Testis (tissue), 2 donors: ENCODE measurements at regions not wholly inside any gene's neighbourhood (a gene's known extent, or its start where the extent isn't known, plus 50 kb on each side); places are given as distances from the start of the nearest gene placed in this dataset.
"Not testable (repeated sequence)": the region's sequence is repeated elsewhere in the genome, so short reads cannot be mapped to it uniquely, and the experiment has no call there.

Experiments
- DNase-seq: peaks from one replicate; pipeline ENCODE4 v3.0.0-alpha.2; 2019
- H3K27ac ChIP-seq, 2 donors: fragments of 200-600 bp; sonication (generic); one replicate each; pipeline ENCODE4 v1.5.1; 2019
- H3K27me3 ChIP-seq: fragments of 200-600 bp; sonication (generic); one replicate; pipeline ENCODE4 v1.5.1; 2019
- H3K36me3 ChIP-seq: fragments of 200-600 bp; sonication (generic); one replicate; pipeline ENCODE4 v1.5.1; 2017; ENCODE audit warnings: low read depth; ENCODE audit errors: missing control alignments
- H3K4me1 ChIP-seq: fragments of 200-600 bp; sonication (generic); one replicate; pipeline ENCODE4 v1.5.1; 2019
- H3K4me3 ChIP-seq, 2 donors: fragments of 200-600 bp; sonication (generic); one replicate each; pipeline ENCODE4 v1.5.1; 2017 to 2019
- H3K9me3 ChIP-seq: fragments of 200-600 bp; sonication (generic); one replicate; pipeline ENCODE4 v1.5.1; 2017
- POLR2A ChIP-seq: fragments of 450-650 bp; IDR thresholded peaks from one replicate; pipeline ENCODE4 v1.6.1; 2017; ENCODE audit warnings: antibody characterized with exemption, mild to moderate bottlenecking, moderate library complexity
- WGBS, 2 donors: methylation state at CpG; one replicate each; pipeline ENCODE4 v1.1.5; 2018; 5-methylcytosine and 5-hydroxymethylcytosine counted together
- intact Hi-C: fragments of 100-400 bp; cut with DNase I; formaldehyde crosslinking; loops from one replicate; pipeline ENCODE4 v1.15.1; 2023; ENCODE audit warnings: low total_unique reads
- TF ChIP-seq, protein P1 (sequence below), 3 experiments: fragments of 450-650 bp in 2 of 3; fragments of 200-600 bp in 1 of 3; sonication (generic) in 1 of 3; IDR thresholded peaks; one replicate each; pipeline ENCODE4 v1.5.1; 2016 to 2019; ENCODE audit warnings: antibody characterized with exemption in 3 of 3, mild to moderate bottlenecking in 2 of 3, moderate library complexity in 1 of 3

DNA sequence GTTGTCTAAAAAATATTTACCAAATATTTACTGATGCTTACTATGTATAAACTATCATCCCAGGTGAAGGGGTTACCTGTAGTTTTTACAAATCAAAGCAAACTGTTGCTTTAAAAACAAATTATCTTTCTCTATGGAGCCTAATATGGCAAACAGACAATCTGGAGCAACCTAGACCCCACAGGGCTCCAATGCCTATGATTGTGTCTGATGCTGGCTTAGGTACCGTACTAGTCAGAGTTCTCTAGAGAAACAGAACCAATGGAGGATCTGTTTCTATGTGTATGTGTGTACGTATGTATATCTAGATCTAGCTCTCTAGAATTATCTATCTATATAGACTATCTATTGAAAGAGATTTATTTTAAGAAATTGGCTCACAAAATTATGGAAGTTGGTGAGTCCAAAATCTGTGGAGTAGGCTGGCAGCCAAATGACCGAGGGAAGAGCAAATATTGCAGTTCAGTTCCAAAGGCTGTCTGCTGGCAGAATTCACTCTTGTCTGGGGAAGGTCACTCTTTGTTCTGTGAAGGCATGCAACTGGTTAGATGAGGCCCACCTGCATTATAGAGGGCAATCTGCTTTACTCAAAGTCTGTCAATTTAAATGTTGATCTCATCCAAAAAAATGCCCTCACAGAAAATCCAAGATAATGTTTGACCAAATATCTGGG is 127.1 kb upstream of the ENPEP start:
- 78 to 86% methylated on average over 3 of the region's 3 CpGs for WGBS, 2 donors
- intact Hi-C loops = no loop called here

DNA sequence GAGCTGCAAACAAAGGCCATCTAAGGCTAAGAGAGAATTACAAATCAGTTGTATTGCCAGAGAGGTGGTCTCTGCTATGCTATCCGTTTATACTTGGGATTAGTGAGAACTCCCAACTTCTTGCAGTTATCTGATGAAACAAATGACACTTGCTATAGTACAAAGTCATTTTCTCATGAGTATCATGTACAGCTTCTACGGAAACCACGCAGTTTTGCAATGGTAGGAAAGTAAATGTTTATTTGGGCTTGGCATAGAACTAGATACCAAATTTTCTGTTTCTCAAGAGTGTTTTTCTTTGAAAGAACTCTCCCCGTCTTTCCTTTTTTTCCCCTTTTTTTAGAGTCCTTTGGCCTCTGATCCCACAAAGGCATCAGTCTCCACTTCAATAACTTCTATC is 128.2 kb upstream of the ENPEP start:
- 85 to 86% methylated on average over 4 of the region's 4 CpGs for WGBS, 2 donors
- Histone ChIP-seq H3K27me3 (no peaks in the 10 kb centered on the region), H3K27ac (no peak overlapping the region), H3K4me3 (no peak overlapping the region), H3K4me1 (no peaks in the 10 kb centered on the region), H3K36me3 (no peaks in the 10 kb centered on the region), H3K9me3 (no peaks in the 10 kb centered on the region)
- DNase-seq = no peak
- TF ChIP-seq POLR2A = no peak
- TF ChIP-seq, protein P1, sequence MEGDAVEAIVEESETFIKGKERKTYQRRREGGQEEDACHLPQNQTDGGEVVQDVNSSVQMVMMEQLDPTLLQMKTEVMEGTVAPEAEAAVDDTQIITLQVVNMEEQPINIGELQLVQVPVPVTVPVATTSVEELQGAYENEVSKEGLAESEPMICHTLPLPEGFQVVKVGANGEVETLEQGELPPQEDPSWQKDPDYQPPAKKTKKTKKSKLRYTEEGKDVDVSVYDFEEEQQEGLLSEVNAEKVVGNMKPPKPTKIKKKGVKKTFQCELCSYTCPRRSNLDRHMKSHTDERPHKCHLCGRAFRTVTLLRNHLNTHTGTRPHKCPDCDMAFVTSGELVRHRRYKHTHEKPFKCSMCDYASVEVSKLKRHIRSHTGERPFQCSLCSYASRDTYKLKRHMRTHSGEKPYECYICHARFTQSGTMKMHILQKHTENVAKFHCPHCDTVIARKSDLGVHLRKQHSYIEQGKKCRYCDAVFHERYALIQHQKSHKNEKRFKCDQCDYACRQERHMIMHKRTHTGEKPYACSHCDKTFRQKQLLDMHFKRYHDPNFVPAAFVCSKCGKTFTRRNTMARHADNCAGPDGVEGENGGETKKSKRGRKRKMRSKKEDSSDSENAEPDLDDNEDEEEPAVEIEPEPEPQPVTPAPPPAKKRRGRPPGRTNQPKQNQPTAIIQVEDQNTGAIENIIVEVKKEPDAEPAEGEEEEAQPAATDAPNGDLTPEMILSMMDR (IDR thresholded peaks at IDR 0.05) = no peak
- intact Hi-C loops = no loop called here

More for the DNA sequence above, 127.1 kb upstream of the ENPEP start:
- DNase-seq = no peak
- TF ChIP-seq POLR2A = no peak
- TF ChIP-seq, protein P1 (IDR thresholded peaks at IDR 0.05) = no peak
- Histone ChIP-seq H3K4me3 (no peak overlapping the region), H3K27ac (no peak overlapping the region), H3K4me1 (no peaks in the 10 kb centered on the region), H3K9me3 (no peaks in the 10 kb centered on the region), H3K36me3 (no peaks in the 10 kb centered on the region), H3K27me3 (no peaks in the 10 kb centered on the region)

DNA sequence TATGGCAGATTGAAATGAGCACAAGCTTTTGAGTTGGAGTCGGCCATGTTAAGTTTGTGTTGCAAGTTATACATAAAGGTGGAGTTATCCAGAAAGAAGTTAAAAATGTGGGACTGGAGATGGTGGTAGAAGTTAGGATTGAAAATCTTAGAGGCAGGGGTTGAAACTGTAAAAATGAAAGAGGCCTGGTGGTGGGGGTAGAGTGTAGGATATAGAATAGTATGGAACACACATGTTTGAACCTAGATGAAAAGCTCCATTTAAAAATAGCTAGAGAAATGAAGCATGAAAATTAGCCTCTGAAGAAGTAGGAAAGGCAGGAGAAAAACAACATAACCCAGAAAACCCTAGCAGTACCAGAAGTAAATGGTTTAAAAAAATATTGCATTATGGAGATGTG is 131.8 kb upstream of the ENPEP start:
- intact Hi-C loops = no loop called here
- 90 to 96% methylated on average over 1 of the region's 1 CpG for WGBS, 2 donors
- H3K27me3 ChIP-seq = no peaks in the 10 kb centered on the region
- no peak for DNase-seq
- no peaks in the 10 kb centered on the region for H3K36me3 ChIP-seq
- TF ChIP-seq, protein P1 (IDR thresholded peaks at IDR 0.05) = no peak
- TF ChIP-seq POLR2A = no peak
- no peak overlapping the region for H3K27ac ChIP-seq
- no peak overlapping the region for H3K4me3 ChIP-seq
- no peaks in the 10 kb centered on the region for H3K9me3 ChIP-seq
- no peaks in the 10 kb centered on the region for H3K4me1 ChIP-seq

DNA sequence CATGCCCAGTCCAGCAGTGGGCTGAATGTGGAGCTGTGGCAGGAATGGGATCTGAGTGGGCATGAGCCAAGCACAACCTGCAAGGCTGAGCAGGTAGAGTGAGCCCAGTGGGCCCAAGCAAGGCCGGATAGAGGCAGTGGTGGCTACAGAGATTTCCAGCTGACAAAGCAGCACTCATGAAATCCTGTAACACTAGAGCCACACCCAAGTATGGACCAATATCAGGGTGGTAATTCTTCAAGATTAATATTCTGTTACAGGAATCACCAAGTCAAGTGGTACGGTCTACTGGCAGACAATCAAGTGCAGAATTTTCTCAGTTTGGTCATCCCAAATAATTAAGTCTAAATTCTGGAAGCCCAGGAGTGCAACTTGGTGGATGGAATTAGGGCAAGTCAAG is 132.4 kb upstream of the ENPEP start:
- H3K36me3 ChIP-seq = no peaks in the 10 kb centered on the region
- intact Hi-C loops = no loop called here
- no peak overlapping the region for H3K27ac ChIP-seq
- TF ChIP-seq POLR2A = no peak
- TF ChIP-seq, protein P1 (IDR thresholded peaks at IDR 0.05) = no peak
- no peaks in the 10 kb centered on the region for H3K4me1 ChIP-seq
- H3K9me3 ChIP-seq = no peaks in the 10 kb centered on the region
- DNase-seq = no peak
- WGBS, 2 donors = 89 to 95% methylated on average over 1 to 2 of the region's 2 CpGs
- H3K27me3 ChIP-seq = no peaks in the 10 kb centered on the region
- no peak overlapping the region for H3K4me3 ChIP-seq

DNA sequence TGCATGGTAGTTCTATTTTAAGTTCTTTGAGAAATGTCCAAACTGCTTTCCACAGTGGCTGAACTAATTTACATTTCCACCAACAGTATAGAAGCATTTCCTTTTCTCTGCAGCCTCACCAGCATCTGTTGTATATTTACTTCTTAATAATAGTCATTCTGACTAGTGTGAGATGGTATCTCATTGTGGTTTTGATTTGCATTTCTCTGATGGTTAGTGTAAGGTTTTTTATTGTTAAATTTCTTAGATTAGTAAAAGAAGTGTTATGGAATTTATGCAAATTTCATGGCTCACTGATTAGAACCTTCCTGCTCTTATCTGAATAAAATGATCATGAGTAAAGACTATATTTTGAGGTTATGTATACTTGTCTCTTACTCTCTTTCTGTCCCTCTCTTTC is 134.8 kb upstream of the ENPEP start:
- H3K36me3 ChIP-seq, H3K27ac ChIP-seq, H3K4me3 ChIP-seq, intact Hi-C loops, H3K4me1 ChIP-seq, H3K9me3 ChIP-seq, H3K27me3 ChIP-seq, DNase-seq: not testable (repeated sequence)
